ENCODE measurements at regions not wholly inside any gene's neighbourhood (a gene's known extent, or its start where the extent isn't known, plus 50 kb on each side); places are given as distances from the start of the nearest gene placed in this dataset.

- no peak for TF ChIP-seq CTCF (IDR thresholded peaks at IDR 0.05; ENCODE audit: low read depth, low read length, poor library complexity, severe bottlenecking)
- no peak for TF ChIP-seq EZH2phosphoT487 (IDR thresholded peaks at IDR 0.05; ENCODE audit: borderline replicate concordance, low read length)
Observed at GRCh38 chr13:85333506-85334020, 465.7 kb downstream of the SLITRK6 start.

All from DOHH2 (cell line).